A673 (cell line): ENCODE measurements at regions not wholly inside any gene's neighbourhood (a gene's known extent, or its start where the extent isn't known, plus 50 kb on each side); places are given as distances from the start of the nearest gene placed in this dataset.

Experiments
- EZH2 ChIP-seq: fragments of 200-600 bp; sonication (generic); IDR thresholded peaks from 2 replicates; pipeline ENCODE4 v1.6.1; 2017; ENCODE audit warnings: borderline replicate concordance, low read depth, mild to moderate bottlenecking, mixed read lengths, antibody characterized with exemption, low read length; ENCODE audit not compliant: poor library complexity, severe bottlenecking
- TF ChIP-seq, protein P1 (sequence below): fragments of 300-800, 200-600 bp; sonication (generic); conservative IDR thresholded peaks from 2 replicates; pipeline ENCODE4 v1.5.1; 2017; ENCODE audit warnings: low read depth, mild to moderate bottlenecking, antibody characterized with exemption, low read length, moderate library complexity, mixed read lengths

DNA sequence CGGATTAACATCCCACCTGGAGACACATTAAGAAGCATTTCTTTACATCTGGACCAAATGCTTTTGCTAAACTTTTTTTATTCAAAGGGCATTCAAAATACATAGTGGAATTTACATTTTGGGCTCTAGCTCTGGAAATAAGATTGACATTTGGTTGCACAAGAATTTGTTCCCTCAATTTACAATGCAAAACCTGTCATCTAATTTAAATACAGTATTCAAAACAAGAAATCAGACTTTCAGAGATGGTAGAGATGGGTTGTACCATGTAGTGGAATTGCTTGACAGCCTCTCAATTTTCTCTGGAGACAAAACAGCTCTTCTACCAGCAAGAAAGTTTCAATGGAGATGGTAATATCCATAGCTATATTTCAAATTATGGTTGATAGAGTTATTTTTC, 275.8 kb downstream of the ATP23 start:
- TF ChIP-seq, protein P1, sequence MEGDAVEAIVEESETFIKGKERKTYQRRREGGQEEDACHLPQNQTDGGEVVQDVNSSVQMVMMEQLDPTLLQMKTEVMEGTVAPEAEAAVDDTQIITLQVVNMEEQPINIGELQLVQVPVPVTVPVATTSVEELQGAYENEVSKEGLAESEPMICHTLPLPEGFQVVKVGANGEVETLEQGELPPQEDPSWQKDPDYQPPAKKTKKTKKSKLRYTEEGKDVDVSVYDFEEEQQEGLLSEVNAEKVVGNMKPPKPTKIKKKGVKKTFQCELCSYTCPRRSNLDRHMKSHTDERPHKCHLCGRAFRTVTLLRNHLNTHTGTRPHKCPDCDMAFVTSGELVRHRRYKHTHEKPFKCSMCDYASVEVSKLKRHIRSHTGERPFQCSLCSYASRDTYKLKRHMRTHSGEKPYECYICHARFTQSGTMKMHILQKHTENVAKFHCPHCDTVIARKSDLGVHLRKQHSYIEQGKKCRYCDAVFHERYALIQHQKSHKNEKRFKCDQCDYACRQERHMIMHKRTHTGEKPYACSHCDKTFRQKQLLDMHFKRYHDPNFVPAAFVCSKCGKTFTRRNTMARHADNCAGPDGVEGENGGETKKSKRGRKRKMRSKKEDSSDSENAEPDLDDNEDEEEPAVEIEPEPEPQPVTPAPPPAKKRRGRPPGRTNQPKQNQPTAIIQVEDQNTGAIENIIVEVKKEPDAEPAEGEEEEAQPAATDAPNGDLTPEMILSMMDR: no peak
- TF ChIP-seq EZH2: no peak
